Sigmoid colon (tissue), 6 donors: ENCODE measurements at regions not wholly inside any gene's neighbourhood (a gene's known extent, or its start where the extent isn't known, plus 50 kb on each side); places are given as distances from the start of the nearest gene placed in this dataset.

ENCODE experiments used
- DNase-seq: peaks from one replicate; pipeline ENCODE4 v3.0.0-alpha.2; 2019
- H3K27ac ChIP-seq, 4 donors: fragments of 200-600 bp; sonication (generic); one replicate each; pipeline ENCODE4 v1.5.1; 2016 to 2019; ENCODE audit warnings: mild to moderate bottlenecking in 1 of 4
- H3K27me3 ChIP-seq, 3 donors: fragments of 200-600 bp; sonication (generic); one replicate each; pipeline ENCODE4 v1.5.1; 2019; ENCODE audit warnings: mild to moderate bottlenecking in 1 of 3
- H3K36me3 ChIP-seq, 4 donors: fragments of 200-600 bp; sonication (generic); one replicate each; pipeline ENCODE4 v1.5.1; 2016 to 2019
- H3K4me1 ChIP-seq, 4 donors: fragments of 200-600 bp; sonication (generic); one replicate each; pipeline ENCODE4 v1.5.1; 2017 to 2019
- H3K4me3 ChIP-seq, 4 donors: fragments of 200-600 bp; sonication (generic); one replicate each; pipeline ENCODE4 v1.5.1; 2017 to 2019; ENCODE audit warnings: mild to moderate bottlenecking in 2 of 4, moderate library complexity in 1 of 4
- H3K9me3 ChIP-seq, 4 donors: fragments of 200-600 bp in 3 of 4; sonication (generic) in 3 of 4; one replicate each; pipeline versions ENCODE4 v1.5.1 to v1.6.1; 2013 to 2019
- EP300 ChIP-seq, 4 donors: sonication (generic); formaldehyde crosslinking; IDR thresholded peaks; one replicate each; pipeline ENCODE4 v1.6.1; 2017; ENCODE audit warnings: antibody characterized with exemption in 4 of 4
- POLR2A ChIP-seq, 2 donors: fragments of 450-650 bp; IDR thresholded peaks; one replicate each; pipeline ENCODE4 v1.6.1; 2016; ENCODE audit warnings: antibody characterized with exemption in 2 of 2, mild to moderate bottlenecking in 2 of 2, moderate library complexity in 2 of 2
- POLR2AphosphoS5 ChIP-seq, 4 donors: sonication (generic); formaldehyde crosslinking; IDR thresholded peaks; one replicate each; pipeline ENCODE4 v1.6.1; 2017; ENCODE audit warnings: antibody characterized with exemption in 4 of 4
- WGBS, 2 donors: extraction: QIAGEN DNeasy Blood & Tissue Kit; methylation state at CpG; one replicate each; pipeline ENCODE4 v1.1.7; 2013; 5-methylcytosine and 5-hydroxymethylcytosine counted together
- intact Hi-C: fragments of 100-400 bp; cut with DNase I; formaldehyde crosslinking; loops from one replicate; pipeline ENCODE4 v1.15.1; 2023
- TF ChIP-seq, protein P1 (sequence below), 4 experiments: fragments of 450-650 bp in 3 of 4; fragments of 200-600 bp in 1 of 4; IDR thresholded peaks; one replicate each; pipeline ENCODE4 v1.5.1; 2016 to 2019; ENCODE audit warnings: antibody characterized with exemption in 4 of 4, mild to moderate bottlenecking in 3 of 4, moderate library complexity in 2 of 4
- donor health status: healthy with polysubstance abuse.
- donor health status: healthy.

DNA sequence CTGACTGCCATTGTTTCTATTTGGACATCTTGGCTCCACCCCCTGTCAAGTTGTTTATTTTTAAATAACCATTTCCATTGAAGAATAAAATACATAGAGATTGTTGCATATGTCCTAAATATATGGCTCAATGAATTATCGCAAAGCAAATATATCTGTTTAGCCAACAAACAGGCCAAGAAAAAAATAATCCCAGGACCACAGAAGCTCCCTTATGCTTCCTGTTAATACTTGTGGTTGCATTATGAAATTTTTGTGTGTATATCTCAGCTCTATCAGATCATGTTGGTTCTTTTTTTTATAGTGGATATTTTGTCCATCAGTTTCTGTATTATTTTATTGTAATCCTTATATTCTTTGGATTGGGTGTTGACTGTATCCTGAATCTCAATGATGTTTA is 53.4 kb upstream of the CYP2C8 start:
- H3K36me3 ChIP-seq, result no peaks in the 10 kb centered on the region
- intact Hi-C loops, result no loop called here
- no peak for TF ChIP-seq EP300 (IDR thresholded peaks at IDR 0.05)
- TF ChIP-seq, protein P1, sequence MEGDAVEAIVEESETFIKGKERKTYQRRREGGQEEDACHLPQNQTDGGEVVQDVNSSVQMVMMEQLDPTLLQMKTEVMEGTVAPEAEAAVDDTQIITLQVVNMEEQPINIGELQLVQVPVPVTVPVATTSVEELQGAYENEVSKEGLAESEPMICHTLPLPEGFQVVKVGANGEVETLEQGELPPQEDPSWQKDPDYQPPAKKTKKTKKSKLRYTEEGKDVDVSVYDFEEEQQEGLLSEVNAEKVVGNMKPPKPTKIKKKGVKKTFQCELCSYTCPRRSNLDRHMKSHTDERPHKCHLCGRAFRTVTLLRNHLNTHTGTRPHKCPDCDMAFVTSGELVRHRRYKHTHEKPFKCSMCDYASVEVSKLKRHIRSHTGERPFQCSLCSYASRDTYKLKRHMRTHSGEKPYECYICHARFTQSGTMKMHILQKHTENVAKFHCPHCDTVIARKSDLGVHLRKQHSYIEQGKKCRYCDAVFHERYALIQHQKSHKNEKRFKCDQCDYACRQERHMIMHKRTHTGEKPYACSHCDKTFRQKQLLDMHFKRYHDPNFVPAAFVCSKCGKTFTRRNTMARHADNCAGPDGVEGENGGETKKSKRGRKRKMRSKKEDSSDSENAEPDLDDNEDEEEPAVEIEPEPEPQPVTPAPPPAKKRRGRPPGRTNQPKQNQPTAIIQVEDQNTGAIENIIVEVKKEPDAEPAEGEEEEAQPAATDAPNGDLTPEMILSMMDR (IDR thresholded peaks at IDR 0.05), result no peak
- TF ChIP-seq POLR2A (IDR thresholded peaks at IDR 0.05), result no peak
- TF ChIP-seq POLR2AphosphoS5 (IDR thresholded peaks at IDR 0.05), result no peak
- peaks cover 0 to 7% (median 2%) of the 10 kb centered on the region in 4 donors for H3K9me3 ChIP-seq
- H3K4me3 ChIP-seq, result no peak overlapping the region
- no peaks in the 10 kb centered on the region for H3K27me3 ChIP-seq
- no peak for DNase-seq
- H3K4me1 ChIP-seq, result no peaks in the 10 kb centered on the region
- H3K27ac ChIP-seq, result no peak overlapping the region
- WGBS, 2 donors, result 57 to 90% methylated on average over 1 of the region's 1 CpG

DNA sequence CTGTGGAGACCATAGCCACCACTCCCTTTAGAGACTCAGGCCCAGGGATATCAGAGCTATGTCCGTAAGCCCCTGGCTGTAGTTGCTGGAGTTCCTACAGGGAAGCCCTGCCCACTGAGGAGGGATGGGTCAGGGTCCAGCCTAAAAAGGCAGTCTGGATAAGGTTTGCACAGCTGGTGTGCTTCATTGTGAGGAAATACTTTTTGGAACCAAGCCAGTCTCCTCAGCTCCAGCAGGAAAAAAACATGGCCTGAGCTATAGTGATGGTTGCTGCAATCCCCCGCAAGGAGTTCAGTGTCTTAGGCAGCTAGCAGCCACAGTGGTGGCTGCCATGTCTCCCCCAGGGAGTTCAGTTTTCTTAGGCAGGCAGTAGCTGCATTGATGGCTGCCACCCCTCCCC is 52.6 kb upstream of the CYP2C8 start:
- Histone ChIP-seq H3K9me3 (peaks cover 0 to 7% (median 2%) of the 10 kb centered on the region in 4 donors), H3K36me3 (no peaks in the 10 kb centered on the region), H3K4me1 (no peaks in the 10 kb centered on the region), H3K27ac (no peak overlapping the region), H3K4me3 (no peak overlapping the region), H3K27me3 (no peaks in the 10 kb centered on the region)
- intact Hi-C loops, result no loop called here
- WGBS, 2 donors, result 33 to 62% methylated on average over 2 of the region's 2 CpGs
- DNase-seq, result no peak
- TF ChIP-seq, protein P1 (IDR thresholded peaks at IDR 0.05), result no peak
- TF ChIP-seq POLR2A (IDR thresholded peaks at IDR 0.05), result no peak
